NK-92 treated with Interleukin-12 subunit alpha and Interleukin-12 subunit beta, amount 100 ng/mL, for 24 hours (cell line): ENCODE measurements at regions not wholly inside any gene's neighbourhood (a gene's known extent, or its start where the extent isn't known, plus 50 kb on each side); places are given as distances from the start of the nearest gene placed in this dataset.

Source experiments
- DNase-seq: peaks from one replicate; lab custom pipeline; 2025; lab: John Stamatoyannopoulos, UW

- DNase-seq, result no peak
These were observed 101.1 kb upstream of the ID4 start for GRCh38 chr6:19736066-19736465.

- DNase-seq, result no peak
These were observed 99.2 kb upstream of the ID4 start for GRCh38 chr6:19738010-19738409.

- DNase-seq, result no peak
These were observed 87.4 kb upstream of the ID4 start for GRCh38 chr6:19749722-19750121.

GRCh38 chr6:19752746-19753145 is 84.4 kb upstream of the ID4 start:
- no peak for DNase-seq

- DNase-seq, result no peak
These were observed 83.3 kb upstream of the ID4 start for GRCh38 chr6:19753826-19754225.

GRCh38 chr6:19754686-19755085 is 82.5 kb upstream of the ID4 start:
- DNase-seq, result no peak

GRCh38 chr6:19755181-19755580 is 82.0 kb upstream of the ID4 start:
- no peak for DNase-seq

- no peak for DNase-seq
These were observed 80.1 kb upstream of the ID4 start for GRCh38 chr6:19757036-19757435.

GRCh38 chr6:19759117-19759880 is 77.9 kb upstream of the ID4 start:
- DNase-seq, result no peak

GRCh38 chr6:19761121-19761520 is 76.0 kb upstream of the ID4 start:
- DNase-seq, result no peak

- DNase-seq, result peak; percentile 35
These were observed 65.3 kb upstream of the ID4 start for GRCh38 chr6:19771753-19772336.

- no peak for DNase-seq
These were observed 64.3 kb upstream of the ID4 start for GRCh38 chr6:19772891-19773290.

GRCh38 chr6:19781269-19781668 is 55.9 kb upstream of the ID4 start:
- no peak for DNase-seq

- no peak for DNase-seq
These were observed 54.6 kb upstream of the ID4 start for GRCh38 chr6:19782588-19782987.
